ENCODE measurements at regions not wholly inside any gene's neighbourhood (a gene's known extent, or its start where the extent isn't known, plus 50 kb on each side); places are given as distances from the start of the nearest gene placed in this dataset.

- TF ChIP-seq CTCF (conservative IDR thresholded peaks at IDR 0.05; ENCODE audit: low read depth, low read length), result no peak
- TF ChIP-seq EZH2 (IDR thresholded peaks at IDR 0.05; ENCODE audit: low read length, unreplicated experiment), result no peak
- TF ChIP-seq EZH2phosphoT487 (IDR thresholded peaks at IDR 0.05; ENCODE audit: borderline replicate concordance, low read length), result no peak
Measured at GRCh38 chr5:107770051-107770450, 99.3 kb upstream of the EFNA5 start.

All from PC-3 (cell line).